ENCODE measurements at regions not wholly inside any gene's neighbourhood (a gene's known extent, or its start where the extent isn't known, plus 50 kb on each side); places are given as distances from the start of the nearest gene placed in this dataset.

GRCh38 chr2:200148366-200148765 is 158.1 kb upstream of the SPATS2L start:
- H3K4me1 ChIP-seq: peaks cover 14% of the 10 kb centered on the region
- intact Hi-C loops (cut with micrococcal nuclease; ENCODE audit: unreplicated experiment): no loop called here
- no peaks in the 10 kb centered on the region for H3K27me3 ChIP-seq (replicated peaks; ENCODE audit: control insufficient read depth, insufficient read depth, low read length)
- no peak for TF ChIP-seq CTCF (IDR thresholded peaks at IDR 0.05; ENCODE audit: insufficient read depth in 1 of 2, low read depth in 1 of 2, low read length in 1 of 2, severe bottlenecking in 1 of 2, unreplicated experiment in 1 of 2)
- Mint-ChIP-seq H3K4me1 (ENCODE audit: low read depth, unreplicated experiment) (peaks cover 7% of the 10 kb centered on the region), H3K36me3 (ENCODE audit: insufficient read depth, unreplicated experiment) (no peaks in the 10 kb centered on the region), H3K4me3 (ENCODE audit: unreplicated experiment) (no peak overlapping the region), H3K27ac (ENCODE audit: unreplicated experiment) (no peak overlapping the region), H3K27me3 (ENCODE audit: insufficient read depth, unreplicated experiment) (no peaks in the 10 kb centered on the region), H3K9me3 (ENCODE audit: unreplicated experiment) (peaks cover 63% of the 10 kb centered on the region)
- H3K9me3 ChIP-seq: peaks cover 49% of the 10 kb centered on the region
- DNase-seq: no peak
- CTCF ChIA-PET: no interaction called here
- POLR2A ChIA-PET: no interaction called here
- H3K36me3 ChIP-seq (ENCODE audit: control insufficient read depth, insufficient read depth, low read length): no peaks in the 10 kb centered on the region
- no TSS peak for BruUV-seq (replicated peaks)
- H3K4me3 ChIP-seq (ENCODE audit: low read depth, low read length): no peak overlapping the region

- no TSS peak for BruUV-seq (replicated peaks)
- H3K9me3 ChIP-seq: peaks cover 39% of the 10 kb centered on the region
- peaks cover 7% of the 10 kb centered on the region for H3K4me1 Mint-ChIP-seq (ENCODE audit: low read depth, unreplicated experiment)
- no peak for DNase-seq
- H3K27me3 Mint-ChIP-seq (ENCODE audit: insufficient read depth, unreplicated experiment): no peaks in the 10 kb centered on the region
- peaks cover 14% of the 10 kb centered on the region for H3K4me1 ChIP-seq
- no peak overlapping the region for H3K4me3 Mint-ChIP-seq (ENCODE audit: unreplicated experiment)
- no peaks in the 10 kb centered on the region for H3K36me3 ChIP-seq (ENCODE audit: control insufficient read depth, insufficient read depth, low read length)
- H3K27me3 ChIP-seq (replicated peaks; ENCODE audit: control insufficient read depth, insufficient read depth, low read length): no peaks in the 10 kb centered on the region
- no peak for TF ChIP-seq CTCF (IDR thresholded peaks at IDR 0.05; ENCODE audit: insufficient read depth in 1 of 2, low read depth in 1 of 2, low read length in 1 of 2, severe bottlenecking in 1 of 2, unreplicated experiment in 1 of 2)
- H3K9me3 Mint-ChIP-seq (ENCODE audit: unreplicated experiment): peaks cover 42% of the 10 kb centered on the region
- intact Hi-C loops (cut with micrococcal nuclease; ENCODE audit: unreplicated experiment): no loop called here
- H3K4me3 ChIP-seq (ENCODE audit: low read depth, low read length): no peak overlapping the region
- H3K27ac Mint-ChIP-seq (ENCODE audit: unreplicated experiment): no peak overlapping the region
- H3K36me3 Mint-ChIP-seq (ENCODE audit: insufficient read depth, unreplicated experiment): no peaks in the 10 kb centered on the region
- POLR2A ChIA-PET: no interaction called here
- CTCF ChIA-PET: no interaction called here
Observed at GRCh38 chr2:200150411-200151086, 155.9 kb upstream of the SPATS2L start.

GRCh38 chr2:200155652-200156051 is 150.8 kb upstream of the SPATS2L start:
- Mint-ChIP-seq H3K27me3 (ENCODE audit: insufficient read depth, unreplicated experiment) (no peaks in the 10 kb centered on the region), H3K27ac (ENCODE audit: unreplicated experiment) (no peak overlapping the region), H3K9me3 (ENCODE audit: unreplicated experiment) (peaks cover 26% of the 10 kb centered on the region), H3K4me3 (ENCODE audit: unreplicated experiment) (no peak overlapping the region), H3K4me1 (ENCODE audit: low read depth, unreplicated experiment) (peaks cover 20% of the 10 kb centered on the region), H3K36me3 (ENCODE audit: insufficient read depth, unreplicated experiment) (no peaks in the 10 kb centered on the region)
- TF ChIP-seq CTCF (IDR thresholded peaks at IDR 0.05; ENCODE audit: insufficient read depth in 1 of 2, low read depth in 1 of 2, low read length in 1 of 2, severe bottlenecking in 1 of 2, unreplicated experiment in 1 of 2): no peak
- POLR2A ChIA-PET: no interaction called here
- H3K4me1 ChIP-seq: peaks cover 24% of the 10 kb centered on the region; the same call in 1 of the 2 replicates
- no peaks in the 10 kb centered on the region for H3K36me3 ChIP-seq (ENCODE audit: control insufficient read depth, insufficient read depth, low read length)
- no peaks in the 10 kb centered on the region for H3K27me3 ChIP-seq (replicated peaks; ENCODE audit: control insufficient read depth, insufficient read depth, low read length)
- intact Hi-C loops (cut with micrococcal nuclease; ENCODE audit: unreplicated experiment): no loop called here
- peaks cover 23% of the 10 kb centered on the region for H3K9me3 ChIP-seq
- DNase-seq: no peak
- BruUV-seq (replicated peaks): no TSS peak
- no peak overlapping the region for H3K4me3 ChIP-seq (ENCODE audit: low read depth, low read length)
- CTCF ChIA-PET: no interaction called here

Measured in Caco-2 (cell line).